ENCODE measurements at regions not wholly inside any gene's neighbourhood (a gene's known extent, or its start where the extent isn't known, plus 50 kb on each side); places are given as distances from the start of the nearest gene placed in this dataset.

GRCh38 chr6:8535519-8535918 is 100.2 kb upstream of the SLC35B3 start:
- DNase-seq = no peak

GRCh38 chr6:8530785-8531435 is 95.6 kb upstream of the SLC35B3 start:
- DNase-seq = peak; percentile 13

- DNase-seq = no peak
Measured at GRCh38 chr6:8529250-8529649, 93.9 kb upstream of the SLC35B3 start.

- no peak for DNase-seq
Measured at GRCh38 chr6:8527818-8528217, 92.5 kb upstream of the SLC35B3 start.

- no peak for DNase-seq
Measured at GRCh38 chr6:8526624-8527023, 91.3 kb upstream of the SLC35B3 start.

- no peak for DNase-seq
Measured at GRCh38 chr6:8525370-8525769, 90.0 kb upstream of the SLC35B3 start.

- no peak for DNase-seq
Measured at GRCh38 chr6:8513174-8513573, 77.8 kb upstream of the SLC35B3 start.

GRCh38 chr6:8507286-8507685 is 71.9 kb upstream of the SLC35B3 start:
- DNase-seq = no peak

- DNase-seq = no peak
Measured at GRCh38 chr6:8506126-8506525, 70.8 kb upstream of the SLC35B3 start.

GRCh38 chr6:8499540-8499939 is 64.2 kb upstream of the SLC35B3 start:
- no peak for DNase-seq

GRCh38 chr6:8494730-8495129 is 59.4 kb upstream of the SLC35B3 start:
- no peak for DNase-seq

GRCh38 chr6:8492536-8493133 is 57.3 kb upstream of the SLC35B3 start:
- DNase-seq = no peak
